Erythroblast (primary cell): ENCODE measurements at regions not wholly inside any gene's neighbourhood (a gene's known extent, or its start where the extent isn't known, plus 50 kb on each side); places are given as distances from the start of the nearest gene placed in this dataset.
A peak's percentile ranks its signal among the peaks of the same experiment; 100 is the strongest.

ENCODE experiments used
- DNase-seq, 2 experiments: peaks; one replicate each; lab custom pipeline; 2025; lab: John Stamatoyannopoulos, UW
- GATA1 ChIP-seq: IDR thresholded peaks from 2 replicates; pipeline ENCODE4 v1.6.1; 2011; ENCODE audit warnings: low read depth, mild to moderate bottlenecking, control low read depth, low read length, moderate library complexity
- POLR2A ChIP-seq: IDR thresholded peaks from 2 replicates; pipeline ENCODE4 v1.6.1; 2011; ENCODE audit warnings: mild to moderate bottlenecking, low read length

GRCh38 chr3:40593351-40593750, 68.6 kb downstream of the ZNF621 start:
- TF ChIP-seq GATA1: no peak
- TF ChIP-seq POLR2A: no peak
- DNase-seq: no peak

DNA sequence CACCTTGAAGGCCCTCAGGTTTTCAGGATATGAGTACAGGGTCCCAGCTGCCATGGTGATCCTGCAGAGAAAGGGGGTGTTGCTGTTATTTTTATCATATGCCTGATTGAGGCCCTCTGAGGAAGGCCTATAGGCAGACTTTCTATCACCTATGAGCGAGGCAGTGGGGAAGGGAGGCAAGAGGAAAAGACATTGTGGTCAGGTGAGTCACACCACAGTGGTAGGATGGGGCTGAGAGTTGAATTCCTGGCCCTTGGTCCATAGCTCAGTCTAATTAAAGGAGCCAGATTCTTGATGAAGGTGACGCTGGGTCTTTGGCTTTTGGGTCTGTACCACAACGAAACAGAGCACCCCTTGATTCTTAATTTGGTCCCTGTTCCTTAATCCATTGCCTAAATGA, 72.7 kb downstream of the ZNF621 start:
- DNase-seq: no peak
- TF ChIP-seq GATA1 (no peak), POLR2A (no peak)

DNA sequence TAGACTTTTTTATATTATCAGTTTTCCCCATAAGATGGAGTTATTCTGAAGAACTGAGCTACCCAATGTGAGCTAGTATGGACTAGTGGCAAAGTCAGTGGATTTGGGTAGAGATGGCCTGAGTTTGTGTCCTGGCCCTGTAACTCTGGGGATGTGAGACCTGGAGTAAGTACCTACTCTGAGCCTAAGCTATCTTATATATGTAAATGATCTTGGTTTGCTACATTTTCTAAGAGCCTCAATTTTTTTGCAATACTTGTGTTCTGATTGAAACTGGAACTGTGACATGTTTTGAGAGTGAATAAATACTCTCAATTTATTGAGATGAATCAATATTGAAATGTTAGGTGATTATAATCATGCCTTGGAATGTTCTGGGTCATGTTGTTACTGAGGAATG, 73.6 kb downstream of the ZNF621 start:
- TF ChIP-seq POLR2A (no peak), GATA1 (no peak)
- DNase-seq: no peak

DNA sequence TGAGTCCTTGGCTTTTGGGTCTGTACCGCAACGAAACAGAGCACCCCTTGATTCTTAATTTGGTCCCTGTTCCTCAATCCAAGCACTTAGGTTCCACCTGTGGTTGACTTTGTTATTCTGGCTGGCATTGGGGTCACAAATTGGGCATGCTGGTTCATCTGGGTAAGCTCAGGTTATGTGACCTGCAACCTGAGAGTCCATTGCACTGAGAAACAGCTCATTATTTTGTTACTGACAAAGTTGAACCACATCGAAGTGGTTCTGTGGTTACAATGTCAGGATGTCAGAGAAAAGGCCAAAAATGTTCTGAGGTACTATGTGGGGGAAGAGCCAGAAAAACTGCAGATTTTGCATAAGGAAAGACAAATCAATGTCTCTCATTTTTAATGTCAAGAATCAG, 74.2 kb downstream of the ZNF621 start:
- no peak for DNase-seq
- TF ChIP-seq GATA1 (no peak), POLR2A (no peak)

GRCh38 chr3:40602778-40603385, 78.1 kb downstream of the ZNF621 start:
- TF ChIP-seq POLR2A: no peak
- TF ChIP-seq GATA1: no peak
- DNase-seq: no peak

- DNase-seq: no peak
- TF ChIP-seq GATA1 (no peak), POLR2A (no peak)
These were observed 81.2 kb downstream of the ZNF621 start for GRCh38 chr3:40605960-40606359.

GRCh38 chr3:40608091-40608490, 83.3 kb downstream of the ZNF621 start:
- TF ChIP-seq GATA1 (no peak), POLR2A (no peak)
- no peak for DNase-seq

DNA sequence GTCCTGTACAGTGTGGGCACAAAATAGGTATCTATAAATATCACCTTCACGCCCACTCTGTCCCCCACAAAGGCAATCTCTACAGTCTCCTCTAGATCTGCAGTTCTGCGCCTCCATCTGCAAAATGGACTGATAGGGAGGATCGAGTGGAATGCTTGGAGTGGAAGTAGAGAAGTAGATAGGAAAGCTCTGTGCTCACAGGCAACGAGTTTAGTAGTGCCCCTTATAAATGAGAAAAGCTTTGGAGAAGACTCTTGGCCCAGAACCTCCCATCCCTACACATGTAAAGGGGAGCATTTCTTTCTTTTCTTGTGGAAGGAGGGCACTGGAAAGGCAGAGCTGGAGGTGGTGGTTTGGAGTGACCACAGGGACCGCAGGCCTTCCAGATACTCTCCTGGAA, 88.5 kb downstream of the ZNF621 start:
- TF ChIP-seq POLR2A (no peak), GATA1 (no peak)
- no peak for DNase-seq

GRCh38 chr3:40615110-40615915, 90.6 kb downstream of the ZNF621 start:
- no peak for DNase-seq
- TF ChIP-seq GATA1 (no peak), POLR2A (no peak)

GRCh38 chr3:40615918-40616819, 91.4 kb downstream of the ZNF621 start:
- DNase-seq: no peak
- TF ChIP-seq POLR2A (no peak), GATA1 (no peak)

DNA sequence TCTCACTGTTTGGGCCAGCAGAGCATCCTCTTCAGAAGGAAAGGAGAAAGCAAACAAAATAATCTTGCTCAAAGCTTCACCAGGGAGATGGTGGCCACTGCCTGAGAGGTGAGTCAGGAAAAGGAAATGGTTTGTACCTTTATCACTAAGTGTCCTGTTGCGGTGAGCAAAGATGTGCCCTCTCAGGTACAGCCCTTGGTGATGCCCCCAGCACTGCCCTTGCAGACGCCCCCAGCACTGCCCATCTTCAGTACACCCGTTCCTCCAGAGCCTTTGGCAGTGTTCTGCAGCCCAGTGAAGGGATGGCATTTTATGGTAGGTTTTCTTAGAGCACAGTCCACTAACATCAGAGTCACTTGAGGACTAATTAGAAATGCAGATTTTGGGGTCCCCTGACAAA, 92.3 kb downstream of the ZNF621 start:
- DNase-seq: no peak
- TF ChIP-seq POLR2A (no peak), GATA1 (no peak)

DNA sequence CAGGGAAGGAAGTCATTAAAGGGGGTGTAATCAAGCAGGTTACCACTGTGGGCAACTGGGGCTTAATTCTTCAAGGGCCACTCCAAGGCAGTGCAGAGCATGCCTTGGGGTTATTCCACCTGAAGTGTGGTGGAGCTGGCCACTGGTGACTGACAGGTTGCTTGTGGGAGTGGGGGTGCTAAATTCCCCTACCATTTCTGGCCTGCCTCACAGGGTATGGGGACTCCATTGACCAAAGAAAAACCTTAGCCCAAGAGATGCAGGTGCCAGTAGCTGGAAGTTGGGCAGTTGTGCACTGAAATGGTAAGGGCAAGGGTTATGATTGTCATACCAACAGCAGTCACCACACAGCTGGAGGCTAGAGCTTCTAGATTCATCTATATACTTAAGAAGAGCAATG, 93.4 kb downstream of the ZNF621 start:
- DNase-seq: no peak
- TF ChIP-seq POLR2A (no peak), GATA1 (no peak)

GRCh38 chr3:40620151-40620550, 95.4 kb downstream of the ZNF621 start:
- TF ChIP-seq GATA1 (no peak), POLR2A (no peak)
- no peak for DNase-seq

DNA sequence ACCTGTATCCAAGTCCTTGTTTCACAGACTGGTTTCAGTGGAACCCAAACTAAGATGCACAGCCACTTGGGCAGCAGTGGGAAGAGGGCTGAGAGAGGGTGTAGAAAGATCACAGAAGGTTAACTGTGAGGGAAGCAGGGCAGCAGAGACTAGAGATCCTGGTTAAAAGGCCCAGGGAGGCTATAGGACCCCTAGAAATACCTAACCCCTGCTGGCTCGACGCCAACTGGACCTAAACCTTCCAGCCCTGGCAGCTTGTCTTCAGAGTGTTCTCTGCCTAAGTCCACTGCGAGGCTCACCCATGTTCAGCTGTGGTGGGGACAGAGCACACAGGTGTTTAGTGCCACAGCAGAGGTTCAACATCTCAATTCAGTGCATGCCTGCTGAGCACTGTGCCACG, 96.5 kb downstream of the ZNF621 start:
- no peak for DNase-seq
- no peak for TF ChIP-seq GATA1

GRCh38 chr3:40623567-40623966, 98.8 kb downstream of the ZNF621 start:
- peak; percentile 53 to 71 for DNase-seq
- TF ChIP-seq GATA1: no peak
- TF ChIP-seq POLR2A: no peak
